Left lobe of liver (tissue), 2 donors: ENCODE measurements at regions not wholly inside any gene's neighbourhood (a gene's known extent, or its start where the extent isn't known, plus 50 kb on each side); places are given as distances from the start of the nearest gene placed in this dataset.
"Not testable (repeated sequence)": the region's sequence is repeated elsewhere in the genome, so short reads cannot be mapped to it uniquely, and the experiment has no call there.

ENCODE experiments used
- ATAC-seq: fragments of 200-7000 bp; cut with Tn5 transposase; one replicate; pipeline ENCODE4 v1.9.1; 2020; ENCODE audit warnings: mild to moderate bottlenecking, moderate library complexity
- DNase-seq: peaks from one replicate; pipeline ENCODE4 v3.0.0-alpha.2; 2020; ENCODE audit warnings: low spot score
- donor health status: DM: no; HTN: no; CAD: no; lungs with moderate emphysema.
- donor health status: DM: no; HTN: yes; CAD: no.

GRCh38 chr10:7070950-7071349 is 339.9 kb downstream of the SFMBT2 start:
- ATAC-seq (no peak), DNase-seq (no peak)

- DNase-seq (no peak), ATAC-seq (no peak)
These were observed 341.1 kb downstream of the SFMBT2 start for GRCh38 chr10:7069706-7070105.

- ATAC-seq (no peak), DNase-seq (no peak)
These were observed 354.6 kb downstream of the SFMBT2 start for GRCh38 chr10:7056216-7056615.

GRCh38 chr10:7054915-7055314 is 355.9 kb downstream of the SFMBT2 start:
- no peak for DNase-seq
- ATAC-seq = no peak

GRCh38 chr10:7053195-7053594 is 357.6 kb downstream of the SFMBT2 start:
- DNase-seq = no peak
- no peak for ATAC-seq

GRCh38 chr10:7050024-7050423 is 360.8 kb downstream of the SFMBT2 start:
- DNase-seq, ATAC-seq: not testable (repeated sequence)

- DNase-seq (no peak), ATAC-seq (no peak)
These were observed 362.8 kb downstream of the SFMBT2 start for GRCh38 chr10:7048061-7048460.

- ATAC-seq = no peak
These were observed 364.2 kb downstream of the SFMBT2 start for GRCh38 chr10:7046615-7047014.

GRCh38 chr10:7045891-7046599 is 364.8 kb downstream of the SFMBT2 start:
- DNase-seq (no peak), ATAC-seq (no peak)

More at GRCh38 chr10:7046615-7047014, 364.2 kb downstream of the SFMBT2 start:
- DNase-seq = no peak

- DNase-seq = no peak
- ATAC-seq = no peak
These were observed 367.7 kb downstream of the SFMBT2 start for GRCh38 chr10:7043055-7043653.

- ATAC-seq = no peak
- no peak for DNase-seq
These were observed 368.3 kb downstream of the SFMBT2 start for GRCh38 chr10:7042419-7043054.

- ATAC-seq (no peak), DNase-seq (no peak)
These were observed 368.8 kb downstream of the SFMBT2 start for GRCh38 chr10:7042000-7042399.

- ATAC-seq = no peak
These were observed 370.2 kb downstream of the SFMBT2 start for GRCh38 chr10:7040681-7041080.

GRCh38 chr10:7039859-7040258 is 371.0 kb downstream of the SFMBT2 start:
- DNase-seq (no peak), ATAC-seq (no peak)

More at GRCh38 chr10:7040681-7041080, 370.2 kb downstream of the SFMBT2 start:
- DNase-seq = no peak

- ATAC-seq (no peak), DNase-seq (no peak)
These were observed 372.4 kb downstream of the SFMBT2 start for GRCh38 chr10:7038416-7038815.

GRCh38 chr10:7037434-7037833 is 373.4 kb downstream of the SFMBT2 start:
- ATAC-seq, DNase-seq: not testable (repeated sequence)

- no peak for ATAC-seq
- DNase-seq = no peak
These were observed 373.9 kb downstream of the SFMBT2 start for GRCh38 chr10:7036951-7037350.

- no peak for DNase-seq
- no peak for ATAC-seq
These were observed 375.6 kb downstream of the SFMBT2 start for GRCh38 chr10:7035126-7035761.

- no peak for ATAC-seq
- no peak for DNase-seq
These were observed 377.8 kb downstream of the SFMBT2 start for GRCh38 chr10:7033031-7033430.

- ATAC-seq (no peak), DNase-seq (no peak)
These were observed 380.5 kb downstream of the SFMBT2 start for GRCh38 chr10:7030134-7030855.

GRCh38 chr10:7029672-7030071 is 381.2 kb downstream of the SFMBT2 start:
- no peak for ATAC-seq
- no peak for DNase-seq
